ENCODE measurements at regions not wholly inside any gene's neighbourhood (a gene's known extent, or its start where the extent isn't known, plus 50 kb on each side); places are given as distances from the start of the nearest gene placed in this dataset.

DNA sequence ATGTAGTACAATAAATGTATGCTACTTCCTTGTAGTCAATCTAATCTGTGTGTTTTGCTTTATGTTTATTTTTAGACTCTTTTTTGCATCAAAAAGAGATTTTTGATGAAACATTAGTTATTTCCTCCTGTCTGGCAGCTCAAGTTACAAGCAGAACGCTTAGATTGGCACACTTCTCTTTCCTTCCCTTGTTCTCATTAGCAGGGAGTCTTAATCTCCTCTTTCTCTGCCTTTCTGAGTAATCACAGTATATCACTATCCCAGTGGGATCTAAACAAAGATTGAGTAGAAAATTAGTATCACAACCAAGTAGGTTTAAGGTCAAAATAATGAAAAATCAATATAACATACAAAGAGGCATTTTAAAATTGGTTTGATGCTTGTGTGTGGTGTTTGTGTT is 1192.6 kb downstream of the C4orf33 start:
- TF ChIP-seq, protein P1, sequence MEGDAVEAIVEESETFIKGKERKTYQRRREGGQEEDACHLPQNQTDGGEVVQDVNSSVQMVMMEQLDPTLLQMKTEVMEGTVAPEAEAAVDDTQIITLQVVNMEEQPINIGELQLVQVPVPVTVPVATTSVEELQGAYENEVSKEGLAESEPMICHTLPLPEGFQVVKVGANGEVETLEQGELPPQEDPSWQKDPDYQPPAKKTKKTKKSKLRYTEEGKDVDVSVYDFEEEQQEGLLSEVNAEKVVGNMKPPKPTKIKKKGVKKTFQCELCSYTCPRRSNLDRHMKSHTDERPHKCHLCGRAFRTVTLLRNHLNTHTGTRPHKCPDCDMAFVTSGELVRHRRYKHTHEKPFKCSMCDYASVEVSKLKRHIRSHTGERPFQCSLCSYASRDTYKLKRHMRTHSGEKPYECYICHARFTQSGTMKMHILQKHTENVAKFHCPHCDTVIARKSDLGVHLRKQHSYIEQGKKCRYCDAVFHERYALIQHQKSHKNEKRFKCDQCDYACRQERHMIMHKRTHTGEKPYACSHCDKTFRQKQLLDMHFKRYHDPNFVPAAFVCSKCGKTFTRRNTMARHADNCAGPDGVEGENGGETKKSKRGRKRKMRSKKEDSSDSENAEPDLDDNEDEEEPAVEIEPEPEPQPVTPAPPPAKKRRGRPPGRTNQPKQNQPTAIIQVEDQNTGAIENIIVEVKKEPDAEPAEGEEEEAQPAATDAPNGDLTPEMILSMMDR (IDR thresholded peaks at IDR 0.05; ENCODE audit: extremely low read depth, missing control alignments) = no peak
- no peak for DNase-seq (ENCODE audit: low spot score)

DNA sequence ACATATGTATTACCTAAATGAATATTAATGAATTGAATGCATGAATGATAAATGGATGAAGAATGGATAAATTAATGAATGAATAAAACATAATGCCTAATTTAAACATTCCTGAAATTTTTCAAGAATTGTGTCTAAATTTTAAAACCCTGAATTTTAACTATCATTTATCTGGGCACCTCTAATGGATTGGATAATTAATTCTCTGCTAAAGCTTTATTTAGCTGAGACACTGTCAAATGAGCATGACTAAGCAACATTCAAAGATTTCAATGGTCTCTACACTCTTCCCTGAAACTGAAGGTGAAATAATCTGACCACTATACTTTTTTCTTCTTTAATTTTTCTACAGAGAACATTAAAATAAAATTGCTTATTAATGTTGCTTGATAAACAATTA is 1197.7 kb downstream of the C4orf33 start:
- DNase-seq (ENCODE audit: low spot score) = no peak
- TF ChIP-seq, protein P1 (IDR thresholded peaks at IDR 0.05; ENCODE audit: extremely low read depth, missing control alignments) = no peak

DNA sequence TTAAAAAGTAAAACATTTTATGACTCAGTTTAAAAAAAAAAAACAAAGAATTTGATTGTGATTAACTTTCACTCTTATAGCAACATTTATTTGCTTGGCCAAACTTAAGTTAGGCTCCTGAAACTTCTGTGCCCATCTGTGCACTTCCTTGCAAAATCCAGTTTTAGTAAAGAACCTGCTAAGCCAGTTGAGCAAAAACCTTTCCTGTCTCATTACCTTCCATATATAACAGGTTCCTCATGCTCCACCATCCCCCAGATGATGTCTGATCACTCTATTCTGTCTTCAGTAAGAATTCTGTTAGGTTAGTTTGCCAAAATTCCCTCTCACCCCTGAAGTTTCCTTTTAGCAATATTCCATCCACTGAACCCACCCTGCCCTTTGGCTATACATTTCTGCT is 1200.5 kb downstream of the C4orf33 start:
- DNase-seq (ENCODE audit: low spot score) = no peak
- TF ChIP-seq, protein P1 (IDR thresholded peaks at IDR 0.05; ENCODE audit: extremely low read depth, missing control alignments) = no peak

- TF ChIP-seq, protein P1 (IDR thresholded peaks at IDR 0.05; ENCODE audit: extremely low read depth, missing control alignments) = no peak
- DNase-seq (ENCODE audit: low spot score) = no peak
These were observed 1210.6 kb downstream of the C4orf33 start for GRCh38 chr4:130306566-130306965.

DNA sequence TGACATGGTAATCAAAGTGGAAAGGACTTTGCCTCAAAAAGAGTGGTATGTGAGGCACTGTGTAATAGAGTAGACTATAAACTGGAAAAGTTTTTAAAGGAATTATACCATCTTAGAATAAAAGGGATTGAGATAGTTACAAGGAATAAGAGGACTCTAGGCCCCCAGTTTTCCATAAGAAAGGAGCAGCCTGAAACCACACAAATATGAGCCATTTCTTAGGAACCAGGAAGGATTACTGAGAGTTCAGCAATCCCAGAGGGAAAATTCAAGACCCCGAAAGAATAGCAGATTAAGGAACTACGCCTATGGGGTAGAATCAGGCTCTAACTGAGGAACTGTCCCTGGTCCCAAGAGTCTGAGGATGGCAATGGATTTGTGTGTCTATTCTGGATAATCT is 1213.3 kb downstream of the C4orf33 start:
- DNase-seq (ENCODE audit: low spot score) = no peak
- TF ChIP-seq, protein P1 (IDR thresholded peaks at IDR 0.05; ENCODE audit: extremely low read depth, missing control alignments) = no peak

DNA sequence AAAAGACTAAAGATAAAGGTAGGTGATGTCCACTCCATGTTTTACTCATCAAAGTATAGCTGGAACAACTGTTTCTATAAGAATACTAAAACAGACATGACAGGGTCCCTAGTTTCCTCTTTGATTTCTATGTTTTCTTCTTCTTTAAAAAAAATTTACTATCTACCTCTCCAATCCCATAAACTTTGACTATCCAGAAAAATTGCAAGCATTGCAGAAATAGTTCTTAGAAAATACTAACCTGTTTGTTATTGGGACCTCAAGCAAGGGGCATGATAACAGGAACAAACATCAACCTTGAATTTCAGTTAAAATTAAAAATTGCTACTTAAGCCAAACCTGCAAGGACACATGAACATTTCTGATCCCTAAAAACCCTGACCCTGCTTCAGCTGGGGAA is 1226.5 kb downstream of the C4orf33 start:
- DNase-seq (ENCODE audit: low spot score) = no peak
- TF ChIP-seq, protein P1 (IDR thresholded peaks at IDR 0.05; ENCODE audit: extremely low read depth, missing control alignments) = no peak

DNA sequence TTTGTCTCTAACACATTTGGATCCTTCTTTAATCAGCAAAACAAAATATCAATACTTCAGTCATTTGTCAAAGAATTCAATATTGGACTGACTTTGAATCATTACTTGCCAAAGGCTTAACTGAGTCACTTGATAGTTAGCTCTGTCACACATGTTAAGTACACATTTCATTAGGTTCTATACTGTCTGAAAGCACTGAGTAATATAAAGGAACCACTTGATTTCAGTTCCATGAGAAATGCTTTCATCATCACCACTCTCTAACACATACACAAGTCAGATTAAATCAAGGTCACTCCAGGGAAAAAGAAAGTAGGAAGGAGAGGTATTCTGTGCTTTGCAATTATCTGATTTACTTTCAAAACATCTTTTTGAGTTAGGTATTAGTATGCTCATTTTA is 1233.1 kb downstream of the C4orf33 start:
- DNase-seq (ENCODE audit: low spot score) = no peak
- TF ChIP-seq, protein P1 (IDR thresholded peaks at IDR 0.05; ENCODE audit: extremely low read depth, missing control alignments) = no peak

Data from GM20000 (cell line).